CD4-positive, alpha-beta T cell treated with Interleukin-4 for 4 hours (primary cell): ENCODE measurements at regions not wholly inside any gene's neighbourhood (a gene's known extent, or its start where the extent isn't known, plus 50 kb on each side); places are given as distances from the start of the nearest gene placed in this dataset.
"Not testable (repeated sequence)": the region's sequence is repeated elsewhere in the genome, so short reads cannot be mapped to it uniquely, and the experiment has no call there.

Experiments
- DNase-seq: peaks from one replicate; pipeline ENCODE4 v3.0.0-alpha.2; 2020

- DNase-seq: no peak
These were observed 150.6 kb downstream of the MYCN start for GRCh38 chr2:16090650-16091575.

- not testable (repeated sequence) for DNase-seq
These were observed 149.1 kb downstream of the MYCN start for GRCh38 chr2:16089491-16089890.

- no peak for DNase-seq
These were observed 148.4 kb downstream of the MYCN start for GRCh38 chr2:16088802-16089112.

- no peak for DNase-seq
These were observed 147.9 kb downstream of the MYCN start for GRCh38 chr2:16088035-16088801.

- DNase-seq: not testable (repeated sequence)
These were observed 145.8 kb downstream of the MYCN start for GRCh38 chr2:16086136-16086535.

GRCh38 chr2:16085073-16085472 lies 144.7 kb downstream of the MYCN start:
- no peak for DNase-seq

- DNase-seq: no peak
These were observed 143.9 kb downstream of the MYCN start for GRCh38 chr2:16084274-16084673.

- no peak for DNase-seq
These were observed 141.9 kb downstream of the MYCN start for GRCh38 chr2:16082276-16082675.

- DNase-seq: no peak
These were observed 141.2 kb downstream of the MYCN start for GRCh38 chr2:16081316-16082200.

- no peak for DNase-seq
These were observed 140.2 kb downstream of the MYCN start for GRCh38 chr2:16080516-16080915.

GRCh38 chr2:16080071-16080470 lies 139.7 kb downstream of the MYCN start:
- DNase-seq: no peak

- no peak for DNase-seq
These were observed 139.3 kb downstream of the MYCN start for GRCh38 chr2:16079637-16080036.

GRCh38 chr2:16077601-16078000 lies 137.3 kb downstream of the MYCN start:
- no peak for DNase-seq

GRCh38 chr2:16076911-16077310 lies 136.6 kb downstream of the MYCN start:
- DNase-seq: no peak

- no peak for DNase-seq
These were observed 135.0 kb downstream of the MYCN start for GRCh38 chr2:16075045-16076012.

- no peak for DNase-seq
These were observed 133.6 kb downstream of the MYCN start for GRCh38 chr2:16073921-16074425.

GRCh38 chr2:16073471-16073870 lies 133.1 kb downstream of the MYCN start:
- DNase-seq: no peak

- DNase-seq: no peak
These were observed 132.4 kb downstream of the MYCN start for GRCh38 chr2:16072638-16073290.

- no peak for DNase-seq
These were observed 131.7 kb downstream of the MYCN start for GRCh38 chr2:16071865-16072637.
